ENCODE measurements at regions not wholly inside any gene's neighbourhood (a gene's known extent, or its start where the extent isn't known, plus 50 kb on each side); places are given as distances from the start of the nearest gene placed in this dataset.
A peak's percentile ranks its signal among the peaks of the same experiment; 100 is the strongest.

GRCh38 chr21:27480841-27481261, 514.0 kb upstream of the ADAMTS5 start:
- H3K27ac ChIP-seq (ENCODE audit: low read depth), result no peak overlapping the region
- no peaks in the 10 kb centered on the region for H3K27me3 ChIP-seq (ENCODE audit: insufficient read depth)
- H3K4me2 ChIP-seq, result no peak overlapping the region
- no peaks in the 10 kb centered on the region for H3F3A ChIP-seq (replicated peaks; ENCODE audit: low read depth)
- no peak overlapping the region for H3K27ac Mint-ChIP-seq
- peaks cover 7% of the 10 kb centered on the region; the same call in 1 of the 2 replicates for H3K9me2 ChIP-seq (ENCODE audit: insufficient read depth)
- DNase-seq (ENCODE audit: low spot score) (no peak), ATAC-seq (no peak)
- H3K9me3 Mint-ChIP-seq, result peaks cover 4% of the 10 kb centered on the region; the same call in 2 of the 3 replicates
- H3K36me3 Mint-ChIP-seq (ENCODE audit: low read depth), result no peaks in the 10 kb centered on the region; the same call in 2 of the 3 replicates
- TF ChIP-seq NANOG (IDR thresholded peaks at IDR 0.05; ENCODE audit: borderline replicate concordance) (no peak), POLR2AphosphoS5 (IDR thresholded peaks at IDR 0.05; ENCODE audit: low read depth) (no peak), JUNB (IDR thresholded peaks at IDR 0.05; ENCODE audit: unreplicated experiment) (no peak), ZNF331 (CRISPR knock-in tag; IDR thresholded peaks at IDR 0.05; ENCODE audit: low read depth) (no peak), EZH2 (IDR thresholded peaks at IDR 0.05; ENCODE audit: low read depth, unreplicated experiment) (no peak), CREB1 (CRISPR knock-in tag; IDR thresholded peaks at IDR 0.05; ENCODE audit: low read depth) (no peak), CTCF (conservative IDR thresholded peaks at IDR 0.05; ENCODE audit: low read depth in 2 of 2) (no peak), REST (IDR thresholded peaks at IDR 0.05; ENCODE audit: unreplicated experiment) (no peak), EZH2phosphoT487 (IDR thresholded peaks at IDR 0.05; ENCODE audit: unreplicated experiment) (no peak), STAT1 (IDR thresholded peaks at IDR 0.05; ENCODE audit: unreplicated experiment) (no peak), ETS1 (IDR thresholded peaks at IDR 0.05) (no peak), ZNF114 (CRISPR knock-in tag; IDR thresholded peaks at IDR 0.05) (no peak)
- TF ChIP-seq, protein P1, sequence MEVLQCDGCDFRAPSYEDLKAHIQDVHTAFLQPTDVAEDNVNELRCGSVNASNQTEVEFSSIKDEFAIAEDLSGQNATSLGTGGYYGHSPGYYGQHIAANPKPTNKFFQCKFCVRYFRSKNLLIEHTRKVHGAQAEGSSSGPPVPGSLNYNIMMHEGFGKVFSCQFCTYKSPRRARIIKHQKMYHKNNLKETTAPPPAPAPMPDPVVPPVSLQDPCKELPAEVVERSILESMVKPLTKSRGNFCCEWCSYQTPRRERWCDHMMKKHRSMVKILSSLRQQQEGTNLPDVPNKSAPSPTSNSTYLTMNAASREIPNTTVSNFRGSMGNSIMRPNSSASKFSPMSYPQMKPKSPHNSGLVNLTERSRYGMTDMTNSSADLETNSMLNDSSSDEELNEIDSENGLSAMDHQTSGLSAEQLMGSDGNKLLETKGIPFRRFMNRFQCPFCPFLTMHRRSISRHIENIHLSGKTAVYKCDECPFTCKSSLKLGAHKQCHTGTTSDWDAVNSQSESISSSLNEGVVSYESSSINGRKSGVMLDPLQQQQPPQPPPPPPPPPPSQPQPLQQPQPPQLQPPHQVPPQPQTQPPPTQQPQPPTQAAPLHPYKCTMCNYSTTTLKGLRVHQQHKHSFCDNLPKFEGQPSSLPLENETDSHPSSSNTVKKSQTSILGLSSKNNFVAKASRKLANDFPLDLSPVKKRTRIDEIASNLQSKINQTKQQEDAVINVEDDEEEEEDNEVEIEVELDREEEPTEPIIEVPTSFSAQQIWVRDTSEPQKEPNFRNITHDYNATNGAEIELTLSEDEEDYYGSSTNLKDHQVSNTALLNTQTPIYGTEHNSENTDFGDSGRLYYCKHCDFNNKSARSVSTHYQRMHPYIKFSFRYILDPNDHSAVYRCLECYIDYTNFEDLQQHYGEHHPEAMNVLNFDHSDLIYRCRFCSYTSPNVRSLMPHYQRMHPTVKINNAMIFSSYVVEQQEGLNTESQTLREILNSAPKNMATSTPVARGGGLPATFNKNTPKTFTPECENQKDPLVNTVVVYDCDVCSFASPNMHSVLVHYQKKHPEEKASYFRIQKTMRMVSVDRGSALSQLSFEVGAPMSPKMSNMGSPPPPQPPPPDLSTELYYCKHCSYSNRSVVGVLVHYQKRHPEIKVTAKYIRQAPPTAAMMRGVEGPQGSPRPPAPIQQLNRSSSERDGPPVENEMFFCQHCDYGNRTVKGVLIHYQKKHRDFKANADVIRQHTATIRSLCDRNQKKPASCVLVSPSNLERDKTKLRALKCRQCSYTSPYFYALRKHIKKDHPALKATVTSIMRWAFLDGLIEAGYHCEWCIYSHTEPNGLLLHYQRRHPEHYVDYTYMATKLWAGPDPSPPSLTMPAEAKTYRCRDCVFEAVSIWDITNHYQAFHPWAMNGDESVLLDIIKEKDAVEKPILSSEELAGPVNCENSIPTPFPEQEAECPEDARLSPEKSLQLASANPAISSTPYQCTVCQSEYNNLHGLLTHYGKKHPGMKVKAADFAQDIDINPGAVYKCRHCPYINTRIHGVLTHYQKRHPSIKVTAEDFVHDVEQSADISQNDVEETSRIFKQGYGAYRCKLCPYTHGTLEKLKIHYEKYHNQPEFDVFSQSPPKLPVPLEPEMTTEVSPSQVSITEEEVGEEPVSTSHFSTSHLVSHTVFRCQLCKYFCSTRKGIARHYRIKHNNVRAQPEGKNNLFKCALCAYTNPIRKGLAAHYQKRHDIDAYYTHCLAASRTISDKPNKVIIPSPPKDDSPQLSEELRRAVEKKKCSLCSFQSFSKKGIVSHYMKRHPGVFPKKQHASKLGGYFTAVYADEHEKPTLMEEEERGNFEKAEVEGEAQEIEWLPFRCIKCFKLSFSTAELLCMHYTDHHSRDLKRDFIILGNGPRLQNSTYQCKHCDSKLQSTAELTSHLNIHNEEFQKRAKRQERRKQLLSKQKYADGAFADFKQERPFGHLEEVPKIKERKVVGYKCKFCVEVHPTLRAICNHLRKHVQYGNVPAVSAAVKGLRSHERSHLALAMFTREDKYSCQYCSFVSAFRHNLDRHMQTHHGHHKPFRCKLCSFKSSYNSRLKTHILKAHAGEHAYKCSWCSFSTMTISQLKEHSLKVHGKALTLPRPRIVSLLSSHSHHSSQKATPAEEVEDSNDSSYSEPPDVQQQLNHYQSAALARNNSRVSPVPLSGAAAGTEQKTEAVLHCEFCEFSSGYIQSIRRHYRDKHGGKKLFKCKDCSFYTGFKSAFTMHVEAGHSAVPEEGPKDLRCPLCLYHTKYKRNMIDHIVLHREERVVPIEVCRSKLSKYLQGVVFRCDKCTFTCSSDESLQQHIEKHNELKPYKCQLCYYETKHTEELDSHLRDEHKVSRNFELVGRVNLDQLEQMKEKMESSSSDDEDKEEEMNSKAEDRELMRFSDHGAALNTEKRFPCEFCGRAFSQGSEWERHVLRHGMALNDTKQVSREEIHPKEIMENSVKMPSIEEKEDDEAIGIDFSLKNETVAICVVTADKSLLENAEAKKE (CRISPR knock-in tag; IDR thresholded peaks at IDR 0.05), result no peak
- H3K27me3 Mint-ChIP-seq (ENCODE audit: insufficient read depth, low read depth, poor library complexity), result no peaks in the 10 kb centered on the region
- peaks cover 3% of the 10 kb centered on the region; the same call in 1 of the 3 replicates for H3K4me1 Mint-ChIP-seq
- H3K79me2 ChIP-seq (replicated peaks; ENCODE audit: insufficient read depth), result no peaks in the 10 kb centered on the region
- no peak overlapping the region for H3K4me3 Mint-ChIP-seq
- peak overlapping the region; percentile 30; the same call in 1 of the 2 replicates for H2AFZ ChIP-seq
- no peaks in the 10 kb centered on the region for H3K36me3 ChIP-seq (ENCODE audit: insufficient read depth)
- no peaks in the 10 kb centered on the region for H3K4me1 ChIP-seq (ENCODE audit: insufficient read depth)
- H4K20me1 ChIP-seq (replicated peaks; ENCODE audit: insufficient read depth), result no peaks in the 10 kb centered on the region
- H3K4me3 ChIP-seq, result no peak overlapping the region

Measured in GM23338 (cell line).